Astrocyte (in vitro differentiated cells and primary cell): ENCODE measurements at regions not wholly inside any gene's neighbourhood (a gene's known extent, or its start where the extent isn't known, plus 50 kb on each side); places are given as distances from the start of the nearest gene placed in this dataset.

Source experiments
- DNase-seq: peaks from one replicate; pipeline ENCODE4 v3.0.0-alpha.2; 2010; ENCODE audit warnings: low read depth
- FAIRE-seq: peaks from 2 replicates; lab custom pipeline; 2011; peaks lifted over from hg19 to GRCh38; lab: Jason Lieb, UNC
- H2AFZ ChIP-seq: 2 replicates; pipeline ENCODE4 v1.6.0; 2012; ENCODE audit warnings: low read depth, low read length, inconsistent platforms
- H3K27ac ChIP-seq: 2 replicates; pipeline ENCODE4 v1.5.1; 2011; ENCODE audit warnings: low read depth, low read length, inconsistent platforms
- H3K27me3 ChIP-seq: 2 replicates; pipeline ENCODE4 v1.6.0; 2011; ENCODE audit warnings: low read length, inconsistent platforms; ENCODE audit not compliant: insufficient read depth
- H3K36me3 ChIP-seq: 2 replicates; pipeline ENCODE4 v1.5.1; 2011; ENCODE audit warnings: low read length, inconsistent platforms; ENCODE audit not compliant: insufficient read depth
- H3K4me1 ChIP-seq: 2 replicates; pipeline ENCODE4 v1.5.1; 2011; ENCODE audit warnings: low read length, inconsistent platforms; ENCODE audit not compliant: insufficient read depth
- H3K4me2 ChIP-seq: 2 replicates; pipeline ENCODE4 v1.6.0; 2012; ENCODE audit warnings: low read length, inconsistent platforms
- H3K4me3 ChIP-seq: 2 replicates; pipeline ENCODE4 v1.5.1; 2011; ENCODE audit warnings: low read depth, mild to moderate bottlenecking, low read length, inconsistent platforms; ENCODE audit not compliant: insufficient read depth
- H3K79me2 ChIP-seq: 2 replicates; pipeline ENCODE4 v1.6.0; 2012; ENCODE audit warnings: mild to moderate bottlenecking, low read length, inconsistent platforms; ENCODE audit not compliant: insufficient read depth
- H3K9ac ChIP-seq: 2 replicates; pipeline ENCODE4 v1.6.0; 2012; ENCODE audit warnings: mild to moderate bottlenecking, low read length, inconsistent platforms
- H3K9me3 ChIP-seq: 2 replicates; pipeline ENCODE4 v1.5.1; 2012; ENCODE audit warnings: low read depth, mild to moderate bottlenecking, low read length, inconsistent platforms; ENCODE audit not compliant: insufficient read depth
- H4K20me1 ChIP-seq: 2 replicates; pipeline ENCODE4 v1.6.0; 2012; ENCODE audit warnings: low read length, inconsistent platforms; ENCODE audit not compliant: insufficient read depth
- H3K27ac Mint-ChIP-seq: one replicate; pipeline ENCODE4 v1.8.0; 2021; ENCODE audit warnings: mild to moderate bottlenecking, mixed read lengths; ENCODE audit not compliant: unreplicated experiment
- H3K27me3 Mint-ChIP-seq: one replicate; pipeline ENCODE4 v1.8.0; 2021; ENCODE audit warnings: low read depth, mixed read lengths; ENCODE audit not compliant: unreplicated experiment
- H3K36me3 Mint-ChIP-seq: one replicate; pipeline ENCODE4 v1.8.0; 2021; ENCODE audit warnings: low read depth, mixed read lengths; ENCODE audit not compliant: unreplicated experiment
- H3K4me1 Mint-ChIP-seq: one replicate; pipeline ENCODE4 v1.8.0; 2021; ENCODE audit warnings: low read depth, mixed read lengths; ENCODE audit not compliant: unreplicated experiment
- H3K4me3 Mint-ChIP-seq: one replicate; pipeline ENCODE4 v1.8.0; 2021; ENCODE audit warnings: mild to moderate bottlenecking, moderate library complexity, mixed read lengths; ENCODE audit not compliant: unreplicated experiment
- H3K9me3 Mint-ChIP-seq: one replicate; pipeline ENCODE4 v1.8.0; 2021; ENCODE audit warnings: mild to moderate bottlenecking, mixed read lengths; ENCODE audit not compliant: unreplicated experiment
- CTCF ChIP-seq: IDR thresholded peaks from 2 replicates; pipeline ENCODE4 v1.5.1; 2011; ENCODE audit warnings: low read depth, mild to moderate bottlenecking, inconsistent platforms, low read length, moderate library complexity; ENCODE audit not compliant: insufficient read depth
- EZH2 ChIP-seq: IDR thresholded peaks from 2 replicates; pipeline ENCODE4 v1.6.1; 2012; ENCODE audit warnings: mild to moderate bottlenecking, low read length, inconsistent platforms; ENCODE audit not compliant: insufficient read depth

- no peaks in the 10 kb centered on the region for H4K20me1 ChIP-seq
- no peaks in the 10 kb centered on the region for H3K36me3 ChIP-seq
- Mint-ChIP-seq H3K27ac (no peak overlapping the region), H3K4me1 (peaks cover 30% of the 10 kb centered on the region), H3K9me3 (no peaks in the 10 kb centered on the region), H3K4me3 (no peak overlapping the region), H3K27me3 (no peaks in the 10 kb centered on the region), H3K36me3 (no peaks in the 10 kb centered on the region)
- no peaks in the 10 kb centered on the region for H3K79me2 ChIP-seq
- H3K4me3 ChIP-seq = no peak overlapping the region
- no peak overlapping the region for H3K27ac ChIP-seq
- TF ChIP-seq EZH2 (no peak), CTCF (no peak)
- no peak for DNase-seq
- FAIRE-seq = no peak
- H3K27me3 ChIP-seq = no peaks in the 10 kb centered on the region
- no peaks in the 10 kb centered on the region for H3K9me3 ChIP-seq
- peaks cover 15% of the 10 kb centered on the region for H3K4me1 ChIP-seq
- H2AFZ ChIP-seq = no peak overlapping the region
- H3K9ac ChIP-seq = no peak overlapping the region
- no peak overlapping the region for H3K4me2 ChIP-seq
Observed at GRCh38 chr18:60021556-60021955, 121.8 kb downstream of the PMAIP1 start.

GRCh38 chr18:60020107-60020925 lies 120.5 kb downstream of the PMAIP1 start:
- H3K9ac ChIP-seq = no peak overlapping the region
- FAIRE-seq (no peak), DNase-seq (peak; percentile 56)
- no peak for TF ChIP-seq CTCF
- TF ChIP-seq EZH2 = no peak
- H3K27me3 ChIP-seq = no peaks in the 10 kb centered on the region
- H3K4me3 Mint-ChIP-seq = no peak overlapping the region
- H3K79me2 ChIP-seq = no peaks in the 10 kb centered on the region
- H3K27ac Mint-ChIP-seq = peak overlapping the region; percentile 20
- no peak overlapping the region for H2AFZ ChIP-seq
- H3K4me1 ChIP-seq = peaks cover 15% of the 10 kb centered on the region
- H3K36me3 Mint-ChIP-seq = no peaks in the 10 kb centered on the region
- no peaks in the 10 kb centered on the region for H3K36me3 ChIP-seq
- H3K27ac ChIP-seq = no peak overlapping the region
- H3K9me3 ChIP-seq = no peaks in the 10 kb centered on the region
- no peaks in the 10 kb centered on the region for H3K27me3 Mint-ChIP-seq
- no peak overlapping the region for H3K4me3 ChIP-seq
- no peak overlapping the region for H3K4me2 ChIP-seq
- peaks cover 30% of the 10 kb centered on the region for H3K4me1 Mint-ChIP-seq
- no peaks in the 10 kb centered on the region for H3K9me3 Mint-ChIP-seq
- no peaks in the 10 kb centered on the region for H4K20me1 ChIP-seq

- H3K27me3 Mint-ChIP-seq = no peaks in the 10 kb centered on the region
- peaks cover 26% of the 10 kb centered on the region for H3K4me1 Mint-ChIP-seq
- Histone ChIP-seq H3K36me3 (no peaks in the 10 kb centered on the region), H3K79me2 (no peaks in the 10 kb centered on the region), H3K4me3 (no peak overlapping the region), H2AFZ (no peak overlapping the region), H4K20me1 (no peaks in the 10 kb centered on the region), H3K27ac (no peak overlapping the region), H3K4me2 (peak overlapping the region; percentile 59), H3K4me1 (peaks cover 15% of the 10 kb centered on the region), H3K9me3 (no peaks in the 10 kb centered on the region), H3K9ac (no peak overlapping the region), H3K27me3 (no peaks in the 10 kb centered on the region)
- TF ChIP-seq EZH2 (no peak), CTCF (no peak)
- no peak overlapping the region for H3K4me3 Mint-ChIP-seq
- peak overlapping the region; percentile 76 for H3K27ac Mint-ChIP-seq
- peak; percentile 84 for FAIRE-seq
- no peaks in the 10 kb centered on the region for H3K36me3 Mint-ChIP-seq
- no peaks in the 10 kb centered on the region for H3K9me3 Mint-ChIP-seq
- DNase-seq = peak; percentile 95
Observed at GRCh38 chr18:60019463-60019840, 119.7 kb downstream of the PMAIP1 start.
